ENCODE measurements at regions not wholly inside any gene's neighbourhood (a gene's known extent, or its start where the extent isn't known, plus 50 kb on each side); places are given as distances from the start of the nearest gene placed in this dataset.

DNA sequence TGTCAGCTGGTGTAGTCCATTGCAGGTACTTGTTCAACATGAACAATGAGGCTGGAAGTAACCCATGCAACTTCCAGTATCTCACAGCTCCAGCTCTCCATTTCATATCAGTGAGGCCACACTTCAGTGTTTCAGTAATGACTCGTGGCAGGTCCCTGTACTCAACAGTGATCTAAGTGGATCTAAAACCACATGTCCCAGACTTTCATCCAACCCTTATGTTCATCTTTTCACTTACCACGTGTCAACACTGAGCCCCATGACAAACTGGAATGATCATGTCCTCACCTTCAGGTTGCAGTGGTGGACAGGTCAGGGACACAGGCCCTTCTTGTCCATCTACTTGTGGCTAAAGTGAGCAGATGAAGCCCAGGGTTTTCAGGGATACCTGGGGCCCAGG is 155.0 kb upstream of the GRB10 start:
- TF ChIP-seq POLR2A (IDR thresholded peaks at IDR 0.05) = no peak
- TF ChIP-seq, protein P1, sequence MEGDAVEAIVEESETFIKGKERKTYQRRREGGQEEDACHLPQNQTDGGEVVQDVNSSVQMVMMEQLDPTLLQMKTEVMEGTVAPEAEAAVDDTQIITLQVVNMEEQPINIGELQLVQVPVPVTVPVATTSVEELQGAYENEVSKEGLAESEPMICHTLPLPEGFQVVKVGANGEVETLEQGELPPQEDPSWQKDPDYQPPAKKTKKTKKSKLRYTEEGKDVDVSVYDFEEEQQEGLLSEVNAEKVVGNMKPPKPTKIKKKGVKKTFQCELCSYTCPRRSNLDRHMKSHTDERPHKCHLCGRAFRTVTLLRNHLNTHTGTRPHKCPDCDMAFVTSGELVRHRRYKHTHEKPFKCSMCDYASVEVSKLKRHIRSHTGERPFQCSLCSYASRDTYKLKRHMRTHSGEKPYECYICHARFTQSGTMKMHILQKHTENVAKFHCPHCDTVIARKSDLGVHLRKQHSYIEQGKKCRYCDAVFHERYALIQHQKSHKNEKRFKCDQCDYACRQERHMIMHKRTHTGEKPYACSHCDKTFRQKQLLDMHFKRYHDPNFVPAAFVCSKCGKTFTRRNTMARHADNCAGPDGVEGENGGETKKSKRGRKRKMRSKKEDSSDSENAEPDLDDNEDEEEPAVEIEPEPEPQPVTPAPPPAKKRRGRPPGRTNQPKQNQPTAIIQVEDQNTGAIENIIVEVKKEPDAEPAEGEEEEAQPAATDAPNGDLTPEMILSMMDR (IDR thresholded peaks at IDR 0.05 in 4 of 5, conservative IDR thresholded peaks at IDR 0.05 in 1 of 5) = no peak

Data from gastrocnemius medialis (tissue), 4 donors.